ENCODE measurements at regions not wholly inside any gene's neighbourhood (a gene's known extent, or its start where the extent isn't known, plus 50 kb on each side); places are given as distances from the start of the nearest gene placed in this dataset.
"Not testable (repeated sequence)": the region's sequence is repeated elsewhere in the genome, so short reads cannot be mapped to it uniquely, and the experiment has no call there.

DNA sequence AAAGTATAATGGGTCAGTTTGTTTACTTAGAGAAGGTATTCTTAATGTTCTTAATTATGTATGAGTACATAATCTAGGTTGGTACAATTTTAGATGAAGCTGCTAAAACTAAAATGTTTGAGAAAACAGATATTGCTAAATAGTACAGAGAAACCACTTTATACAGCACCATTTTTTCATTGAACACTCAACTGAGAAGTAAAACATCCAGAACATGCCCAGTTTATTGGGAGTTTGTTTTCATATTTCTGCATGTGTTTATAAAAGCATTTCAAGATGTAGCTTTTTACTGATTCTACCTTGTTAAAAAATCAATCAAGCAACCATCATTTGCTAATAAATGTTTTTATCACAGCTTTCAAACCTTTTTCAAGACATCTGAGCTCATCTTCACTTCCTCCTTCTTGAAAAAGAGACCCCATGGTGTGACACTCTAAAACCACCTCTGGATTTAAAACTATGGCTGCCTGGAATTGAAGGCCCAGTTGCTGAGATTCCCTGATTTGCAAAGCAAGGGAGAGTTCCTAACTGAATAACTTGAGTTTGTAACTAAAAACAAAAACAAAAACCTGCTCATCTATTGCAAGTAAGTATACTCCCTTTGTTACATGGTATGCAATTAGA, 585.9 kb downstream of the ZEB2 start:
- DNase-seq: no peak
- ATAC-seq (ENCODE audit: poor library complexity): no peak
- intact Hi-C loops (cut with DNase I): no loop called here

DNA sequence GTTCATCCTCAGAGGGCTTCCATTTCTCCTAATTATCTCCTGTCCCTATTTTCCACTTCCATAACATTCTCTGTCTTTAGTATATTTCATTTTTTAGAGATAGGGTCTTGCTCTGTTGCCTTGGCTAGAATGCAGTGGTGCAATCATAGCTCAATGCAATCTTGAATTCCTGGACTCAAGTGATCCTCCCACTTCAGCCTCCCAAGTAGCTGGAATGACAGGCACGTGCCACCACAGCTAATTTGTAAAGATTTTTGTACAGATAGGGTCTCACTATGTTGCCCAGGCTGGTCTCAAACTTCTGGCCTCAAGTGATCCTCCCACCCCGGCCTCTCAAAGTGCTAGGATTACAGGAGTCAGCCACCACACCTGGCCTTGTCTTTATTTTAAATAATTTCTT, 589.0 kb downstream of the ZEB2 start:
- ATAC-seq (ENCODE audit: poor library complexity) (no peak), DNase-seq (no peak)
- intact Hi-C loops (cut with DNase I): no loop called here

DNA sequence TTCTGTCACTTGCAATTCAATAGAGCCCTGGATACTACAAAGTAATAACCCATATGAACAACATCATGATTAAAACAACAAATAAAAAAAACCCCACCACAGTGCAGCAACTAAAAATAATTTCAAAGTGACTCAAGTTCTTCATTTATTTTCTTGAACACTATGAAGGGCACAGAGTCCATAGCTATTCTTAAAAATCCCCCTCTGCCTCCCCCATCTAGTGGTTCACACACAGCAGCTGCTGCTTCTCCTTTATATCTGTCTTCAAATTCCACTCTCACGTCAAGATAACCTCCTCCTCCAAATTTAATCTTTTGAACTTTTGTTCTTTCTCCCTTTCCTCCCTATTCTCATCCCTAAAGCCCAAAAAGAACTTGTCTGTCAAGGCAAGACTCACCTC, 591.3 kb downstream of the ZEB2 start:
- DNase-seq (no peak), ATAC-seq (ENCODE audit: poor library complexity) (no peak)
- intact Hi-C loops (cut with DNase I): no loop called here

GRCh38 chr2:143928184-143928583, 591.7 kb downstream of the ZEB2 start:
- intact Hi-C loops (cut with DNase I): no loop called here
- no peak for ATAC-seq (ENCODE audit: poor library complexity)

GRCh38 chr2:143926736-143927135, 593.2 kb downstream of the ZEB2 start:
- DNase-seq (no peak), ATAC-seq (ENCODE audit: poor library complexity) (no peak)
- intact Hi-C loops (cut with DNase I): no loop called here

More at GRCh38 chr2:143928184-143928583, 591.7 kb downstream of the ZEB2 start:
- no peak for DNase-seq

DNA sequence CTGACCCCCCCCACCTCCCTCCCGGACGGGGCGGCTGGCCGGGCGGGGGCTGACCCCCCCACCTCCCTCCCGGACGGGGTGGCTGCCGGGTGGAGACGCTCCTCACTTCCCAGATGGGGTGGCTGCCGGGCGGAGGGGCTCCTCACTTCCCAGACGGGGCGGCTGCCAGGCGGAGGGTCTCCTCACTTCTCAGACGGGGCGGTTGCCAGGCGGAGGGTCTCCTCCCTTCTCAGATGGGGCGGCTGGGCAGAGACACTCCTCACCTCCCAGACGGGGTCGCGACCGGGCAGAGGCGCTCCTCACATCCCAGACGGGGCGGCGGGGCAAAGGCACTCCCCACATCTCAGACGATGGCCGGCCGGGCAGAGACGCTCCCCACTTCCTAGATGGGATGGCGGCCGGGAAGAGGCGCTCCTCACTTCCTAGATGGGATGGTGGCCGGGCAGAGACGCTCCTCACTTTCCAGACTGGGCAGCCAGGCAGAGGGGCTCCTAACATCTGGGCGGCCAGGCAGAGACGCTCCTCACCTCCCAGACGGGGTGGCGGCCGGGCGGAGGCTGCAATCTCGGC, 597.6 kb downstream of the ZEB2 start:
- not testable (repeated sequence) for DNase-seq; ATAC-seq (ENCODE audit: poor library complexity)

GRCh38 chr2:143918465-143918989, 601.4 kb downstream of the ZEB2 start:
- no peak for ATAC-seq (ENCODE audit: poor library complexity)
- DNase-seq: no peak
- intact Hi-C loops (cut with DNase I): no loop called here

More for the DNA sequence above, 597.6 kb downstream of the ZEB2 start:
- intact Hi-C loops (cut with DNase I): not testable (repeated sequence)

- no peak for DNase-seq
- ATAC-seq (ENCODE audit: poor library complexity): no peak
- intact Hi-C loops (cut with DNase I): no loop called here
Observed at GRCh38 chr2:143916781-143917180, 603.1 kb downstream of the ZEB2 start.

DNA sequence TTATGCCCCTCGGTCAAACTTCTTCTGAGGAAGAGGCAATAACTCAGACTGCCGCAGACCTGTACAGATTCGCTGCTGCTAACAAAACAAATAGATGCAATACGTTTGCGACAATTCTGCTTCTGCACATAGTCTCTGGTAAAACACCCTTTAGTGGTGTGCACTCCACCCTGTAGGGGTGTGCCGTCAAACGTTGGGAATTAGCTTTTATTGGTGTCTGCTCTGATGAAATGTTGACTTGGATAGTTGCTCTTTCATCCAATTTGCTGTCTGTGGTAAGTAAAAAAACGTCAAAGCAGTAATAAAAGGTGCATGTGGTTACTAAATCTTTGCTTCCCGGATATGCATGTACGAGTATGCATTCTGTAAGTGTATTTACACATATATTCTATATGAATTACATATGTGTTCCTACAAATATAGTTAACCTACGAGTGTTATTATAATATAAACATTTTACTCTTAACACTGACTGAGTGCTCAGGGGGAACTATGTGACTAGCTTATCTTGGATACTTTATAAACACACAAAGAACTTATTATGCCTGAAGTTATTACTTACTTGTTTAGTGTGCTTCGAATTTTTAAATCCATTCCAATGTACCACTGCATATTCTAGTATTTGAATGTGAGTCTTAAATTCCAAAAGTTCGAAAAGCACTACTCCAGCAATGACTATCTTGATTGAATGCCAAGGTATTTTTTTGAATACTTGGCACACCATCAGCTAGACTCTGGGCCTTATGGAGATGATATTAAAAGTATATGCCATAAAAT, 610.2 kb downstream of the ZEB2 start:
- DNase-seq: no peak
- ATAC-seq (ENCODE audit: poor library complexity): no peak
- intact Hi-C loops (cut with DNase I): no loop called here

- DNase-seq (no peak), ATAC-seq (ENCODE audit: poor library complexity) (no peak)
- intact Hi-C loops (cut with DNase I): no loop called here
Observed at GRCh38 chr2:143908843-143909242, 611.1 kb downstream of the ZEB2 start.

- intact Hi-C loops (cut with DNase I): no loop called here
- no peak for DNase-seq
- ATAC-seq (ENCODE audit: poor library complexity): no peak
Observed at GRCh38 chr2:143907801-143908200, 612.1 kb downstream of the ZEB2 start.

DNA sequence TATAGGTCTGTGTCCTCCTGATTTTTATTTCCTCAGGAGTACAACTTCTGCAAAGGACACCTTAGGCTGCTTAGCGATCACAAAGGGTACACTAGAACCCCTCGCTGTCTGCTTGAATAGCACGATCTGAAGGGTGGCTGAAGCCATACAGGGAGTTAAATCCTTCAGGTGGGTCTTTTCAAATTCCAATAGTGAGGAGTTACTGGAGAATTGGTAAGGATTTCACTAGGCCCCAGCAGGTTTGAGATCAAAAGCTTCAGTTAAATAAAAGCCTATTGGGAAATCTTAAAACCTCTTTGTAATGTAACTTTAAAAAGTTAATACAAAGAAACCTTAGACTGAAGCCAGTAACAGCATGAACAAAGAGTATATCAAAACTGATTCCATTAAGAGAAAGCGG, 613.1 kb downstream of the ZEB2 start:
- DNase-seq: no peak
- intact Hi-C loops (cut with DNase I): no loop called here
- no peak for ATAC-seq (ENCODE audit: poor library complexity)

- intact Hi-C loops (cut with DNase I): no loop called here
- no peak for ATAC-seq (ENCODE audit: poor library complexity)
- no peak for DNase-seq
Observed at GRCh38 chr2:143905587-143905986, 614.3 kb downstream of the ZEB2 start.

DNA sequence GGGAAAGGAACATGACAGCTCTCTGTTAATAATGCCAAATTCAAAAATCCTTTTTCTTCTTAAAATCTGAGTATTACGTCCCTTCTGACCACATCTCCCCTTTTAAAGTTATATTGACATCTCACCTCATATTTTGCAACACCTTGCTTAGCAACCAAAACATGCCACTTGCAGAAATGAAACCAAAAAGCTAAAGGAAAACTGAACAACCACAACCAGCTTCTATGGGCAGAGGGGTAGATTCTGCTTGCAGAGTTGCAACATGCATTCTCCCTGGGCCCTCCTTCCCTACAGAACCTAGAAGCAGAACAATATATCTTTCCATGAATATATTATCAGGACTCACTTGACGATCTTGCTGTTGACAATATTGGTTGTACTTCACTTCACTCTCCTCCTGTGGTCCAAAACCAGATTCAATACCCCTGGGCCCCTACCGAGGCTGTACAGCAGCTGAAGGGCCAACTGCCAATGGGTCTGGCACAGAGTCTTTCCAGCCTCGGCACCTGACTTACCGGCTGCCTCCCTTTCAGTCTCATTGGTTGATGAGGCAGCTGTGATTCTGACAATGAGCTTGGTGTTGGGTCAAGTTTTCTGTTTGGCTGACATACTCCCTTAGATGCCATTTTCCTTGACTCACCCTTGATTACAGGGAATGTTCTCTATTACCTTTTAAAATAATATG, 616.6 kb downstream of the ZEB2 start:
- DNase-seq (no peak), ATAC-seq (ENCODE audit: poor library complexity) (no peak)
- intact Hi-C loops (cut with DNase I): no loop called here

- intact Hi-C loops (cut with DNase I): no loop called here
- DNase-seq (no peak), ATAC-seq (ENCODE audit: poor library complexity) (no peak)
Observed at GRCh38 chr2:143901185-143901842, 618.6 kb downstream of the ZEB2 start.

DNA sequence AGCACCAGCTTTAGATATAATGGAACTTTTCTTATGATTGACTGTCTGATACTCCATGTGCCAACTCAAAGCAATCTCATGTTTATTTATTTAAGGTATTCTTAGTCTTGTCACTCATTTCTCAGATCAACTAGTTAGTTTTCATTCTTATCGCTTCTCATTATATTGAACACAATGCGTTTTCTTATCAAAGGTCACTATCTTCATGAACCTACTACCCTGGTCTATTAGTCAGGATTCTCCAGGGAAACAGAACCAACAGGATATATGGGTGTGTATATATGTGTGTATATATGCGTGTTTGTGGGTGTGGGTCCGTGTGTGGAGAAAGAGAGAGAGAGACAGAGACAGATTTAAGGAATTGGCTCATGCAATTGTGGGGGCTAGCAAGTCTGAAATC, 619.9 kb downstream of the ZEB2 start:
- intact Hi-C loops (cut with DNase I): no loop called here
- DNase-seq: no peak
- ATAC-seq (ENCODE audit: poor library complexity): no peak

GRCh38 chr2:143893371-143893770, 626.5 kb downstream of the ZEB2 start:
- no peak for ATAC-seq (ENCODE audit: poor library complexity)
- DNase-seq: no peak
- intact Hi-C loops (cut with DNase I): no loop called here

DNA sequence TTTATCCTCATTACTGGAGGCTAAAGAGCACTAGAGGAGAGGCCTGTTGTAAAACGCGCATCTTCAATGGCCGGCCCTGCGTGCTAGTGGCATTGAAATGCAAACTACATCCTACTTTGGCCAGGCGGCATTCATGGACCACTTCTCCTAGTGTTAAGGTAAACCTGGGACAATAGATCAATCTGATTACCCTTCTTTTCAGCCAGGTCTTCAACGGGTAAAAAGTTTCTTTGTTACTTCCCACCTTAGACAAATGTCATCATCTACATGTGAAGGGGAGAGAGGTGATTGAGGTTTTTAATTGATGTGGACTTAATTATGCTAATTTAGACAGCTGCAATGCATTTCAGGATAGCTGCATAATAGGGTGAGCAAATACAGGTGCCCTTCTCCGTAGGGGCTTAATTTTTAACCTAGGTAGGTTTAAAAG, 628.0 kb downstream of the ZEB2 start:
- intact Hi-C loops (cut with DNase I): no loop called here
- DNase-seq (no peak), ATAC-seq (ENCODE audit: poor library complexity) (no peak)

DNA sequence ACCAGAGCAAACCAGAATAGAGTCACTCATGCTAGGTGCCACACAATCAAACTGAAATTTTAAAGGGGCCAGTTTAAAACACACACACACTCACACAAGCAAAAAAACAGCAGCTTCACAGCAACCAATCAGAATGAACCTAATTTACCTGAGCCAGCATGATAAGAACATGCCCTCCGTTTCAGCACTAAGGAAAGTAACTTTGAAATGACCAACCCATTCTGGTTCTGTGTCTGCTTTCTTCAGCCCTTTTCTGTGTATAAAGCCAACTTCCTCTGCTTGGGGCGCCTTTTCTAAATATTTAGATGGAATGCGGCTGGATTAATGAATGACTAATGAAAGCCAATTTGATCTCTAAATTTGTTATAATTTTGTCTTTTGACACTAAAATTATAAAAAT, 629.1 kb downstream of the ZEB2 start:
- no peak for DNase-seq
- intact Hi-C loops (cut with DNase I): no loop called here
- no peak for ATAC-seq (ENCODE audit: poor library complexity)
